ENCODE measurements at regions not wholly inside any gene's neighbourhood (a gene's known extent, or its start where the extent isn't known, plus 50 kb on each side); places are given as distances from the start of the nearest gene placed in this dataset.
"Not testable (repeated sequence)": the region's sequence is repeated elsewhere in the genome, so short reads cannot be mapped to it uniquely, and the experiment has no call there.

DNA sequence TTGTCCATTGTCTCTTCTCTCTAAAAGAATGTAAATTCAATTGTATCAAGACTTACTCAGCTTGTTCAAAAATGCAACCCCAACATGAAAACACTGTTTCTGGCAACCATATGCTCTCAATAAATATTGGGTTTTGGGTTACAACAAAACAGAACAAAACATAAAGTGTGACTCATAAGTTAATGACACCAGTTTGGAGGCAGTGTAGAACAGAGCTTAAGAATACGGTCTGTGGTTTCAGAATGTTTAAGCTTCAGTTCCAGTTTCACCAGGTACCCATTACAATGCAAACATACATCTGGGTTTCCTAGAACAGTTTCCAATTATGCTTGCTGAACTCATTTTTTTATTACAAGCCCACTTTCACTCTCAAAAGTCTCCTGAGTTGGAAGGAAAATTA lies 285.8 kb upstream of the PCDH9 start:
- FAIRE-seq (no peak), DNase-seq (ENCODE audit: low read depth, low spot score) (no peak)
- dilution Hi-C loops (cut with MboI; ENCODE audit: extremely low pct_ligation_motif_present, low sequenced_read_pairs), result no loop called here
- Histone ChIP-seq H2AFZ (ENCODE audit: control insufficient read depth, low read length) (no peak overlapping the region), H3K27ac (ENCODE audit: control insufficient read depth, insufficient read depth, low read length) (no peak overlapping the region), H3K4me3 (ENCODE audit: control insufficient read depth in 2 of 3, extremely low read depth in 1 of 3, insufficient read depth in 2 of 3, low read depth in 1 of 3, low read length in 3 of 3) (no peak overlapping the region), H3K27me3 (ENCODE audit: control insufficient read depth, extremely low read depth, insufficient read depth, low read length) (no peaks in the 10 kb centered on the region), H4K20me1 (ENCODE audit: control insufficient read depth, extremely low read depth, insufficient read depth, low read length) (no peaks in the 10 kb centered on the region), H3K9ac (ENCODE audit: control insufficient read depth, extremely low read depth, insufficient read depth, low read length) (no peak overlapping the region), H3K4me1 (ENCODE audit: control insufficient read depth, extremely low read depth, insufficient read depth, low read length) (no peaks in the 10 kb centered on the region), H3K4me2 (ENCODE audit: control insufficient read depth, extremely low read depth, insufficient read depth, low read depth, low read length) (no peak overlapping the region), H3K9me3 (ENCODE audit: control insufficient read depth, low read depth, low read length) (no peaks in the 10 kb centered on the region), H3K79me2 (ENCODE audit: control insufficient read depth, insufficient read depth, low read length) (no peaks in the 10 kb centered on the region), H3K9me1 (ENCODE audit: control insufficient read depth, extremely low read depth, insufficient read depth, low read length) (no peaks in the 10 kb centered on the region), H3K36me3 (ENCODE audit: control insufficient read depth in 2 of 2, extremely low read depth in 1 of 2, insufficient read depth in 2 of 2, low read length in 2 of 2) (no peaks in the 10 kb centered on the region)
- TF ChIP-seq CTCF (optimal IDR thresholded peaks at IDR 0.05 in 1 of 3, IDR thresholded peaks at IDR 0.05 in 1 of 3, conservative IDR thresholded peaks at IDR 0.05 in 1 of 3; ENCODE audit: extremely low read depth in 1 of 3, insufficient read depth in 2 of 3, low read length in 3 of 3), result no peak
- no peak for TF ChIP-seq EZH2 (IDR thresholded peaks at IDR 0.05; ENCODE audit: low read length)

DNA sequence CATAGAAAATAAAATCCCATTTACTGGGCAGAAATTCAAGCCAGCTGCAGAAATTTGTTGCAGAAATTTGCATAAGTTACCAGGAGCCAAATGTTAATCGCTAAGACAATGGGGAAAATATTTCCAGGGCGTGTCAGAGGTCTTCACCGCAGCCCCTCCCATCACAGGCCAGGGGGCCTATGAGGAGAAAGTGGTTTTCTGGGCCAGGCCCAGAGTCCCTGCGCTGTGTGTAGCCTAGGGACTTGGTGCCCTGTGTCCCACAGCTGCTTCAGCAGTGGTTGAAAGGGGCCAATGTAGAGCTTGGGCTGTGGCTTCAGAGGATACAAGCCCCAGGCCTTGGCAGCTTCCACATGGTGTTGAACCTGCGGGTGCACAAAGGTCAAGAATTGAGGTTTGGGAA lies 278.9 kb upstream of the PCDH9 start:
- TF ChIP-seq EZH2 (IDR thresholded peaks at IDR 0.05; ENCODE audit: low read length) (no peak), CTCF (optimal IDR thresholded peaks at IDR 0.05 in 1 of 3, IDR thresholded peaks at IDR 0.05 in 1 of 3, conservative IDR thresholded peaks at IDR 0.05 in 1 of 3; ENCODE audit: extremely low read depth in 1 of 3, insufficient read depth in 2 of 3, low read length in 3 of 3) (no peak)
- Histone ChIP-seq H3K4me1 (ENCODE audit: control insufficient read depth, extremely low read depth, insufficient read depth, low read length) (no peaks in the 10 kb centered on the region), H3K27ac (ENCODE audit: control insufficient read depth, insufficient read depth, low read length) (no peak overlapping the region), H3K9ac (ENCODE audit: control insufficient read depth, extremely low read depth, insufficient read depth, low read length) (no peak overlapping the region), H2AFZ (ENCODE audit: control insufficient read depth, low read length) (no peak overlapping the region), H3K4me3 (ENCODE audit: control insufficient read depth in 2 of 3, extremely low read depth in 1 of 3, insufficient read depth in 2 of 3, low read depth in 1 of 3, low read length in 3 of 3) (no peak overlapping the region), H3K9me3 (ENCODE audit: control insufficient read depth, low read depth, low read length) (no peaks in the 10 kb centered on the region), H3K36me3 (ENCODE audit: control insufficient read depth in 2 of 2, extremely low read depth in 1 of 2, insufficient read depth in 2 of 2, low read length in 2 of 2) (no peaks in the 10 kb centered on the region), H4K20me1 (ENCODE audit: control insufficient read depth, extremely low read depth, insufficient read depth, low read length) (no peaks in the 10 kb centered on the region), H3K4me2 (ENCODE audit: control insufficient read depth, extremely low read depth, insufficient read depth, low read depth, low read length) (no peak overlapping the region), H3K9me1 (ENCODE audit: control insufficient read depth, extremely low read depth, insufficient read depth, low read length) (no peaks in the 10 kb centered on the region), H3K27me3 (ENCODE audit: control insufficient read depth, extremely low read depth, insufficient read depth, low read length) (no peaks in the 10 kb centered on the region), H3K79me2 (ENCODE audit: control insufficient read depth, insufficient read depth, low read length) (no peaks in the 10 kb centered on the region)
- FAIRE-seq (no peak), DNase-seq (ENCODE audit: low read depth, low spot score) (no peak)
- dilution Hi-C loops (cut with MboI; ENCODE audit: extremely low pct_ligation_motif_present, low sequenced_read_pairs), result no loop called here

GRCh38 chr13:67508275-67508674 lies 278.1 kb upstream of the PCDH9 start:
- H3K9ac ChIP-seq (ENCODE audit: control insufficient read depth, extremely low read depth, insufficient read depth, low read length); H3K27ac ChIP-seq (ENCODE audit: control insufficient read depth, insufficient read depth, low read length); dilution Hi-C loops (cut with MboI; ENCODE audit: extremely low pct_ligation_motif_present, low sequenced_read_pairs): not testable (repeated sequence)

More at GRCh38 chr13:67508275-67508674, 278.1 kb upstream of the PCDH9 start:
- DNase-seq (ENCODE audit: low read depth, low spot score); H3K9me3 ChIP-seq (ENCODE audit: control insufficient read depth, low read depth, low read length); H3K9me1 ChIP-seq (ENCODE audit: control insufficient read depth, extremely low read depth, insufficient read depth, low read length); H3K4me1 ChIP-seq (ENCODE audit: control insufficient read depth, extremely low read depth, insufficient read depth, low read length); H3K36me3 ChIP-seq (ENCODE audit: control insufficient read depth in 2 of 2, extremely low read depth in 1 of 2, insufficient read depth in 2 of 2, low read length in 2 of 2); H2AFZ ChIP-seq (ENCODE audit: control insufficient read depth, low read length); H3K4me3 ChIP-seq (ENCODE audit: control insufficient read depth in 2 of 3, extremely low read depth in 1 of 3, insufficient read depth in 2 of 3, low read depth in 1 of 3, low read length in 3 of 3); H3K79me2 ChIP-seq (ENCODE audit: control insufficient read depth, insufficient read depth, low read length); H3K27me3 ChIP-seq (ENCODE audit: control insufficient read depth, extremely low read depth, insufficient read depth, low read length); H3K4me2 ChIP-seq (ENCODE audit: control insufficient read depth, extremely low read depth, insufficient read depth, low read depth, low read length); H4K20me1 ChIP-seq (ENCODE audit: control insufficient read depth, extremely low read depth, insufficient read depth, low read length); FAIRE-seq: not testable (repeated sequence)

All from keratinocyte (primary cell).